SH-SY5Y (cell line): ENCODE measurements at regions not wholly inside any gene's neighbourhood (a gene's known extent, or its start where the extent isn't known, plus 50 kb on each side); places are given as distances from the start of the nearest gene placed in this dataset.

Experiments used
- GATA2 ChIP-seq: IDR thresholded peaks from 2 replicates; pipeline ENCODE4 v1.6.1; 2011; ENCODE audit warnings: mild to moderate bottlenecking, low read depth, low read length
- GATA3 ChIP-seq: IDR thresholded peaks from 2 replicates; pipeline ENCODE4 v1.6.1; 2011; ENCODE audit warnings: low read depth, mild to moderate bottlenecking, low read length, moderate library complexity

GRCh38 chr9:2267181-2267745, 252.1 kb downstream of the SMARCA2 start:
- TF ChIP-seq GATA2, result no peak
- TF ChIP-seq GATA3, result no peak
